ENCODE measurements at regions not wholly inside any gene's neighbourhood (a gene's known extent, or its start where the extent isn't known, plus 50 kb on each side); places are given as distances from the start of the nearest gene placed in this dataset.

- DNase-seq: no peak
- no peak overlapping the region for H2BK15ac ChIP-seq (ENCODE audit: low read depth, low read length)
- H3K56ac ChIP-seq (ENCODE audit: insufficient read length, low read depth, low read length): no peak overlapping the region
- no peak overlapping the region for H2BK20ac ChIP-seq (ENCODE audit: low read depth, low read length, poor library complexity, severe bottlenecking)
- H2AFZ ChIP-seq (ENCODE audit: low read length): no peak overlapping the region
- no peak for TF ChIP-seq CTCF (conservative IDR thresholded peaks at IDR 0.05)
- H4K20me1 ChIP-seq (ENCODE audit: control insufficient read depth, insufficient read depth, insufficient read length): no peaks in the 10 kb centered on the region
- no peak overlapping the region for H3K9ac ChIP-seq (ENCODE audit: extremely low read depth, insufficient read length, low read length)
- peaks cover 0 to 4% of the 10 kb centered on the region in 2 experiments; a peak in 2 of 4 replicates for H3K4me1 Mint-ChIP-seq
- no peaks in the 10 kb centered on the region for H3K27me3 ChIP-seq (ENCODE audit: insufficient read depth, low read length)
- no peaks in the 10 kb centered on the region for H3K9me3 ChIP-seq (ENCODE audit: control insufficient read depth, low read depth, low read length)
- H3K4me3 Mint-ChIP-seq: no peak overlapping the region
- H4K91ac ChIP-seq (ENCODE audit: insufficient read length, low read depth, low read length): no peak overlapping the region
- H3K14ac ChIP-seq (ENCODE audit: insufficient read depth, low read length): no peak overlapping the region
- no peak overlapping the region for H2AK5ac ChIP-seq (ENCODE audit: insufficient read length, low read length)
- no peaks in the 10 kb centered on the region for H3K79me2 ChIP-seq (ENCODE audit: insufficient read depth, low read length)
- no peaks in the 10 kb centered on the region for H3K27me3 Mint-ChIP-seq (ENCODE audit: low read depth)
- H2BK120ac ChIP-seq (ENCODE audit: low read depth, low read length, poor library complexity, severe bottlenecking): no peak overlapping the region
- no peaks in the 10 kb centered on the region for H3K23me2 ChIP-seq (ENCODE audit: insufficient read length, low read depth, low read length, poor library complexity, severe bottlenecking)
- H3K27ac ChIP-seq (ENCODE audit: insufficient read length, low read depth, low read length): no peak overlapping the region
- no peak overlapping the region for H3K4ac ChIP-seq (ENCODE audit: low read depth, low read length)
- peaks cover 14 to 28% (median 22%) of the 10 kb centered on the region in 3 experiments; a peak in 6 of 7 replicates for H3K36me3 Mint-ChIP-seq (ENCODE audit: insufficient read depth in 1 of 3, low read depth in 3 of 3)
- no peak overlapping the region for H4K8ac ChIP-seq (replicated peaks; ENCODE audit: insufficient read length, low read depth, low read length)
- no peak overlapping the region for H3T11ph ChIP-seq (ENCODE audit: low read length)
- no peak overlapping the region for H3K23ac ChIP-seq (ENCODE audit: insufficient read length, low read depth, low read length)
- H2BK5ac ChIP-seq (ENCODE audit: insufficient read length, low read length): no peak overlapping the region
- H3K27ac Mint-ChIP-seq: no peak overlapping the region
- H3K4me2 ChIP-seq (ENCODE audit: insufficient read depth, insufficient read length, low read length): no peak overlapping the region
- H3K79me1 ChIP-seq (ENCODE audit: insufficient read depth, low read depth, low read length, poor library complexity, severe bottlenecking): no peaks in the 10 kb centered on the region
- no peak overlapping the region for H3K18ac ChIP-seq (ENCODE audit: insufficient read length, low read depth, low read length)
- no peak overlapping the region for H2BK12ac ChIP-seq (ENCODE audit: insufficient read length, low read depth, low read length)
- no peak overlapping the region for H4K5ac ChIP-seq (ENCODE audit: insufficient read length, low read depth, low read length)
- no CpG with 5 or more reads among the region's 4 CpGs for WGBS (ENCODE audit: extremely low coverage, insufficient read length, low lambda C conversion rate)
- H3K9me3 Mint-ChIP-seq: peaks cover 8 to 30% of the 10 kb centered on the region in 2 experiments; a peak in 4 of 5 replicates
- no peaks in the 10 kb centered on the region for H3K4me1 ChIP-seq (ENCODE audit: insufficient read depth, low read length)
Measured at GRCh38 chr4:71872767-71873415, 89.0 kb upstream of the GC start.
